Keratinocyte (primary cell): ENCODE measurements at regions not wholly inside any gene's neighbourhood (a gene's known extent, or its start where the extent isn't known, plus 50 kb on each side); places are given as distances from the start of the nearest gene placed in this dataset.
A peak's percentile ranks its signal among the peaks of the same experiment; 100 is the strongest.

Experiments used
- DNase-seq: peaks from one replicate; pipeline ENCODE4 v3.0.0-alpha.2; 2011; ENCODE audit warnings: low read depth, missing footprints, low spot score
- FAIRE-seq: peaks from 2 replicates; lab custom pipeline; 2011; peaks lifted over from hg19 to GRCh38; lab: Jason Lieb, UNC
- H2AFZ ChIP-seq: 2 replicates; pipeline ENCODE4 v1.6.0; 2012; ENCODE audit warnings: low read length, control low read depth, inconsistent platforms; ENCODE audit not compliant: control insufficient read depth
- H3K27ac ChIP-seq: 2 replicates; pipeline ENCODE4 v1.5.1; 2011; ENCODE audit warnings: low read length; ENCODE audit not compliant: control insufficient read depth, insufficient read depth
- H3K27me3 ChIP-seq: 3 replicates; pipeline ENCODE4 v1.6.0; 2011; ENCODE audit warnings: low read length; ENCODE audit not compliant: control insufficient read depth, insufficient read depth; ENCODE audit errors: extremely low read depth
- H3K36me3 ChIP-seq, 2 experiments: 2 replicates in 1 of 2; 3 replicates in 1 of 2; pipeline ENCODE4 v1.5.1; 2011; ENCODE audit warnings: low read length in 2 of 2, mild to moderate bottlenecking in 1 of 2; ENCODE audit not compliant: control insufficient read depth in 2 of 2, insufficient read depth in 2 of 2; ENCODE audit errors: extremely low read depth in 1 of 2
- H3K4me1 ChIP-seq: 3 replicates; pipeline ENCODE4 v1.5.1; 2011; ENCODE audit warnings: low read length; ENCODE audit not compliant: control insufficient read depth, insufficient read depth; ENCODE audit errors: extremely low read depth
- H3K4me2 ChIP-seq: 3 replicates; pipeline ENCODE4 v1.6.0; 2011; ENCODE audit warnings: low read depth, low read length; ENCODE audit not compliant: control insufficient read depth, insufficient read depth; ENCODE audit errors: extremely low read depth
- H3K4me3 ChIP-seq, 3 experiments: fragments of 200-600 bp in 1 of 3; sonication (generic) in 1 of 3; 2 replicates in 2 of 3; 3 replicates in 1 of 3; pipeline ENCODE4 v1.5.1; 2011 to 2016; ENCODE audit warnings: low read length in 3 of 3, mild to moderate bottlenecking in 3 of 3, control low read depth in 2 of 3, inconsistent platforms in 1 of 3, low read depth in 1 of 3, mixed read lengths in 1 of 3, mixed run types in 1 of 3, moderate library complexity in 1 of 3; ENCODE audit not compliant: control insufficient read depth in 2 of 3, insufficient read depth in 2 of 3; ENCODE audit errors: extremely low read depth in 1 of 3
- H3K79me2 ChIP-seq: 2 replicates; pipeline ENCODE4 v1.6.0; 2012; ENCODE audit warnings: low read length; ENCODE audit not compliant: control insufficient read depth, insufficient read depth
- H3K9ac ChIP-seq: 3 replicates; pipeline ENCODE4 v1.6.0; 2011; ENCODE audit warnings: low read length; ENCODE audit not compliant: control insufficient read depth, insufficient read depth; ENCODE audit errors: extremely low read depth
- H3K9me1 ChIP-seq: 3 replicates; pipeline ENCODE4 v1.6.0; 2011; ENCODE audit warnings: low read length; ENCODE audit not compliant: control insufficient read depth, insufficient read depth; ENCODE audit errors: extremely low read depth
- H3K9me3 ChIP-seq: 2 replicates; pipeline ENCODE4 v1.5.1; 2012; ENCODE audit warnings: low read depth, low read length; ENCODE audit not compliant: control insufficient read depth
- H4K20me1 ChIP-seq: 3 replicates; pipeline ENCODE4 v1.6.0; 2011; ENCODE audit warnings: low read length; ENCODE audit not compliant: control insufficient read depth, insufficient read depth; ENCODE audit errors: extremely low read depth
- CTCF ChIP-seq, 3 experiments: IDR thresholded peaks in 1 of 3; conservative IDR thresholded peaks in 1 of 3; optimal IDR thresholded peaks in 1 of 3; 2 replicates in 2 of 3; 3 replicates in 1 of 3; pipeline versions ENCODE3 to v1.5.1; 2011; ENCODE audit warnings: low read length in 3 of 3, mild to moderate bottlenecking in 3 of 3, moderate library complexity in 2 of 3, control low read depth in 1 of 3, inconsistent platforms in 1 of 3; ENCODE audit not compliant: insufficient read depth in 2 of 3; ENCODE audit errors: extremely low read depth in 1 of 3
- EZH2 ChIP-seq: IDR thresholded peaks from one replicate; pipeline ENCODE4 v1.6.1; 2012; ENCODE audit warnings: inconsistent platforms, mild to moderate bottlenecking, low read length, moderate library complexity
- dilution Hi-C: fragments of 300-500 bp; cut with MboI; formaldehyde crosslinking; loops from one replicate; pipeline ENCODE4 v1.7.0; 2020; ENCODE audit warnings: low sequenced_read_pairs; ENCODE audit not compliant: extremely low pct_ligation_motif_present

DNA sequence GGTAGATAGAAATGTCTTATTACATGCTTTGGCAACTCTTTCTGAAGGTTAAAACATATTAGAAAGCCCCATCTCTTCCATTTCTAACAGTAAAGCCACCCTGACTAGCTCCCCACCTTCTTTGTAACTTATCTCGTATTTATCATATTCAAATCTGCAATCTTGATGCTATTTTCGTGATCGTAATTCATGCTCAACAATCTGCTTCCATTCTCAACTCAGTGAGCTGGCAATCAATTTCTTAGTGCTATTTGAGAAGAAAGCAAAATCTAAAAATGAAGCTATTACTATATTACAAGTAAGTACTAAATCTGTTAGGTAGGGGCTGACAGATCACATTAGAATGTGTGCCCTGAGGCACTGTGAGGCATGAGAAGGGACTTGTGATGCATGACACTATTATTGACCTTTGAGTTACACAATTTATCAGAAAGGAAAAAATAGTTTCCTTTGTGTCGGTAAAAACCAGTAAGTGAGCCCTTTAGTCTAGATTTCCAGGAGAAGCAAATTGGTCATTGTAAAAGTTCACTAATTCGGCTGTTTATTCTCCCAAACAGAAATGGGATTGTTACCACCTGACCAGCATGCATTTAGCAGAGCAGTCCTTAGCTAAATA, 379.7 kb upstream of the CNTN6 start:
- DNase-seq (peak; percentile 21), FAIRE-seq (no peak)
- Histone ChIP-seq H3K27me3 (no peaks in the 10 kb centered on the region), H3K9ac (no peak overlapping the region), H3K9me3 (no peaks in the 10 kb centered on the region), H2AFZ (no peak overlapping the region), H3K4me2 (no peak overlapping the region), H3K27ac (no peak overlapping the region), H3K9me1 (no peaks in the 10 kb centered on the region), H3K4me3 (no peak overlapping the region), H3K36me3 (no peaks in the 10 kb centered on the region), H4K20me1 (no peaks in the 10 kb centered on the region), H3K79me2 (no peaks in the 10 kb centered on the region), H3K4me1 (peaks cover 2% of the 10 kb centered on the region)
- no peak for TF ChIP-seq EZH2
- no peak for TF ChIP-seq CTCF (optimal IDR thresholded peaks at IDR 0.05 in 1 of 3, IDR thresholded peaks at IDR 0.05 in 1 of 3, conservative IDR thresholded peaks at IDR 0.05 in 1 of 3; ENCODE audit: extremely low read depth in 1 of 3, insufficient read depth in 2 of 3, low read length in 3 of 3)
- dilution Hi-C loops: no loop called here

DNA sequence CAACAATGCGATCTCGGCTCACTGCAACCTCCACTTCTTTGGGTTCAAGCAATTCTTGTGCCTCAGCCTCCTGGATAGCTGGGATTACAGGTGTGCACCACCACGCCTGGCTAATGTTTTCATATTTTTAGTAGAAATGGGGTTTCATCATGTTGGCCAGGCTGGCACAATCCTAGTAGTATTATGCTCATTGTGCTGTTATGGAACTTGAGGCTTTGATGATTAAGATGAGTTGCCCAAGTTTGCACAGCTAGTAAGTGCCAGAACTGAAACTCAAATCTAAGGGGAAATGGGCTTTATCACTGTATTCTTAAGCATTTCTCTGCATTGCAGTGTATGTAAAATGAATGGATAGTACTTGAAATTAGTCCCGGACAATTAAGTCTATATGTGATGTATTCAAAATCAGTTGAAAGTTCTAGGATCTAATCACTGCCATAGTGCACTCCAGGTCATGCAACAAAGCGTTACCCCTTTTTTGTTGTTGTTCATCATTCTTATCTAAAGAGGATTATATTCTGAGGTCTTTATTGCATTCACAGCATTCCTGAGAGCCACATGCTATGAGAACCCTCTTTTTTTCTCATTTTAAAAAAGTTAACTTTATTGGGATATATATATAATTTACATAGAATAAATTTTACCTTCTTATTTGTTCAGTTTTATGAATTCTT, 378.7 kb upstream of the CNTN6 start:
- H3K9me1 ChIP-seq: no peaks in the 10 kb centered on the region
- H3K27me3 ChIP-seq: no peaks in the 10 kb centered on the region
- TF ChIP-seq CTCF (optimal IDR thresholded peaks at IDR 0.05 in 1 of 3, IDR thresholded peaks at IDR 0.05 in 1 of 3, conservative IDR thresholded peaks at IDR 0.05 in 1 of 3; ENCODE audit: extremely low read depth in 1 of 3, insufficient read depth in 2 of 3, low read length in 3 of 3) (no peak), EZH2 (no peak)
- H3K36me3 ChIP-seq: no peaks in the 10 kb centered on the region
- FAIRE-seq (no peak), DNase-seq (no peak)
- no peaks in the 10 kb centered on the region for H3K79me2 ChIP-seq
- dilution Hi-C loops: no loop called here
- H3K4me2 ChIP-seq: no peak overlapping the region
- no peaks in the 10 kb centered on the region for H4K20me1 ChIP-seq
- no peak overlapping the region for H2AFZ ChIP-seq
- H3K4me3 ChIP-seq: no peak overlapping the region
- no peak overlapping the region for H3K9ac ChIP-seq
- no peaks in the 10 kb centered on the region for H3K9me3 ChIP-seq
- H3K27ac ChIP-seq: no peak overlapping the region
- peaks cover 2% of the 10 kb centered on the region for H3K4me1 ChIP-seq
